Epithelial cell of esophagus (primary cell): ENCODE measurements at regions not wholly inside any gene's neighbourhood (a gene's known extent, or its start where the extent isn't known, plus 50 kb on each side); places are given as distances from the start of the nearest gene placed in this dataset.

ENCODE experiments used
- DNase-seq: peaks from one replicate; pipeline ENCODE4 v3.0.0; 2010; ENCODE audit warnings: low read depth
- H3K4me3 ChIP-seq: 2 replicates; pipeline ENCODE4 v1.5.1; 2011; ENCODE audit warnings: mild to moderate bottlenecking, low read length, control low read depth
- TF ChIP-seq, protein P1 (sequence below): IDR thresholded peaks from 2 replicates; pipeline ENCODE4 v1.5.1; 2011; ENCODE audit warnings: low read depth, mild to moderate bottlenecking, low read length, control low read depth, inconsistent platforms; ENCODE audit not compliant: insufficient read depth; ENCODE audit errors: missing control alignments

- no peak overlapping the region for H3K4me3 ChIP-seq
- peak; percentile 13 for DNase-seq
- TF ChIP-seq, protein P1, sequence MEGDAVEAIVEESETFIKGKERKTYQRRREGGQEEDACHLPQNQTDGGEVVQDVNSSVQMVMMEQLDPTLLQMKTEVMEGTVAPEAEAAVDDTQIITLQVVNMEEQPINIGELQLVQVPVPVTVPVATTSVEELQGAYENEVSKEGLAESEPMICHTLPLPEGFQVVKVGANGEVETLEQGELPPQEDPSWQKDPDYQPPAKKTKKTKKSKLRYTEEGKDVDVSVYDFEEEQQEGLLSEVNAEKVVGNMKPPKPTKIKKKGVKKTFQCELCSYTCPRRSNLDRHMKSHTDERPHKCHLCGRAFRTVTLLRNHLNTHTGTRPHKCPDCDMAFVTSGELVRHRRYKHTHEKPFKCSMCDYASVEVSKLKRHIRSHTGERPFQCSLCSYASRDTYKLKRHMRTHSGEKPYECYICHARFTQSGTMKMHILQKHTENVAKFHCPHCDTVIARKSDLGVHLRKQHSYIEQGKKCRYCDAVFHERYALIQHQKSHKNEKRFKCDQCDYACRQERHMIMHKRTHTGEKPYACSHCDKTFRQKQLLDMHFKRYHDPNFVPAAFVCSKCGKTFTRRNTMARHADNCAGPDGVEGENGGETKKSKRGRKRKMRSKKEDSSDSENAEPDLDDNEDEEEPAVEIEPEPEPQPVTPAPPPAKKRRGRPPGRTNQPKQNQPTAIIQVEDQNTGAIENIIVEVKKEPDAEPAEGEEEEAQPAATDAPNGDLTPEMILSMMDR = no peak
Observed at GRCh38 chr3:117528688-117529087, 819.1 kb downstream of the TUSC7 start.

DNA sequence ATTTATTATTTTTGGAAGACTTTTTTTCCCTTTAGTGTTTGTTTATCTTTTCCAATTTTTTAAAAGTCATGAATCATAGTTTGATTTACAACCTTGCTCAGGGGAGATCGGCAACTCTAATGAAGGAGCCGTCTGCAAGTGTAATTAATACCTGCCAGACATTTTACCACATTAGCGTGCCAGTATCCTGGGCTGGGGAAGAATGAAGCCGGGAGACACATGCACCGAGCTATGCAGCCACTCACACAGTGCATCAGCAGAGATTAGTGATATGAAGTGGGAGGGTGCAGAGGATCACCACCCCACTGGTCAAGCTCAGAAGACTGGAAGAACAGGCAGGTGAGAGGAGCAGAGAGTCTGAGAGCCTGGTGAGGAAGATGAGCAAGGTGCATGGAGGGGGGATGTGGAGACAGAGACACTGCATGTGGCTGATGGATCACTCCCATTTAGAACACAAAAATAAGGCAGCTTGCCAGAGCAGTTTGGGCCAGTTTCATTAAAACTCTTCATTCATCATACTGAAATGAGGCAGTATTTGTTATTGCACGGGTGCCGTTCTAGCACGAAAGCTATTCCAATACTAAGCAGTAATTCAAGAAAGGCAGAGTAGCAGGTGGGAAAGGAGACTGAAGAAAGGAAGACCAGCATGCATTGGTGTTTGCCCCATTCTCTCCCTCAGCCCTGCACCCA lies 821.6 kb downstream of the TUSC7 start:
- DNase-seq = no peak
- TF ChIP-seq, protein P1 = no peak
- no peak overlapping the region for H3K4me3 ChIP-seq

DNA sequence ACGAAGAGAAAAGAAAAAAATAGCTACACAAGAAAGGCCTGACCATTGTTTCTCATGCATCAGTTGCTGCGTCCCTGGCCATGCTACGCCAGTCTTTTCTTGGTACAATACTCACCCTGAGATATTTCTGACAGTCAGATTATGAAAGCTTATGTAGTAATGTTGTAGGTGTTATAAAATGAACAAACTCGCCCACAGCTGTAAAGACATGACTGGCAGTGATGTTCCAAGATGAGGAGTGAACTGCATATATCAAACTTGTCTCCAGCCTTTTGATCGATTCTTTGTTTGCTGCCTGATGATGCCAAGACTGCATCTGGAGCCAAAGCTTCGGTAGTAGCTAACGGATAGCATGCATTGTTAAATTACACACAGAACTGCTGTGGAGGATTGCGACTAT lies 822.7 kb downstream of the TUSC7 start:
- no peak overlapping the region for H3K4me3 ChIP-seq
- DNase-seq = no peak
- TF ChIP-seq, protein P1 = no peak

DNA sequence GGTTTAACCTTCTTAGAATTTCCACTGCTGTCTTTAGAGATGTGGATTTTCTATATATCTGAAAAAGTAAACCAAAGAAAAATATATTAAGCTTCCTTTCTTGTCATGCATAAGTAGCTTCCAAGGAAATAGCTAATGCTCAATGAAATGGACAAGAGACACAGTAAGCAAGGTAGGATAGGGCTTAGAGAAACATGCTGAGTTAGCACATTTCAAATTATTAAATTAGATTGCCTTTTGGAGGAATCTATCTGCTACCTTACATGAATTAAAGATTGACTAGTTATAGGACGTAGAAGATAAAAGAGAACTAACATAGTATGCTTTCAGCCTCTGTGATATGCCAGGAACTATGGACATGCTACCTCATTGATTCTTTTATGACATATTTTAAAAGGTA lies 824.6 kb downstream of the TUSC7 start:
- TF ChIP-seq, protein P1 = no peak
- no peak for DNase-seq
- H3K4me3 ChIP-seq = no peak overlapping the region

DNA sequence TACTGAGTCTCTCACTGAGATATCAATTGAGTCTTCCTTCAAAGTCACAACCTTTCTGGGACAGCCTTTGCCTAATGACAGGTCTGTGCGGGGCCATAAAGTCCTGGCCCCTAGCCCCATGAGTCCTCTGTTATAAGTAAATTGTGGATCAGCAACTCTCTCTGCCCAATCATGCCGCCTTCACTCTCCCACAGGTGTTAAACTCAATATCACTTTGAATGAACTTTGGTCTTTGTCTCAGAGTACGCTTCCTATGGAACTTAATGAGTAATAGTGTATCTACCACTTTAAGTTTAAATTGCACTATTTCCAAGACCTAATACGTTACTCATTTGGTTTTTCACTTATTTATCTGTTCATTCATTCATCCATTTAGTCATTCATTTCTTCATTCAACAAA lies 826.4 kb downstream of the TUSC7 start:
- TF ChIP-seq, protein P1 = no peak
- DNase-seq = no peak
- H3K4me3 ChIP-seq = no peak overlapping the region

GRCh38 chr3:117537949-117538348 lies 828.4 kb downstream of the TUSC7 start:
- peak; percentile 42 for DNase-seq
- no peak overlapping the region for H3K4me3 ChIP-seq
- TF ChIP-seq, protein P1 = no peak

- DNase-seq = no peak
- TF ChIP-seq, protein P1 = no peak
- H3K4me3 ChIP-seq = no peak overlapping the region
Observed at GRCh38 chr3:117539729-117540128, 830.1 kb downstream of the TUSC7 start.
